ENCODE measurements at regions not wholly inside any gene's neighbourhood (a gene's known extent, or its start where the extent isn't known, plus 50 kb on each side); places are given as distances from the start of the nearest gene placed in this dataset.

GRCh38 chr13:106302843-106303242 is 232.6 kb downstream of the EFNB2 start:
- H3K36me3 Mint-ChIP-seq (ENCODE audit: low read depth): peaks cover 1% of the 10 kb centered on the region
- no peaks in the 10 kb centered on the region for H3K4me1 Mint-ChIP-seq (ENCODE audit: low read depth)
- no peak for DNase-seq (ENCODE audit: low spot score)
- H3K27me3 Mint-ChIP-seq (ENCODE audit: low read depth): no peaks in the 10 kb centered on the region
- TF ChIP-seq CTCF (IDR thresholded peaks at IDR 0.05): no peak
- no peak overlapping the region for H3K4me3 Mint-ChIP-seq (ENCODE audit: unreplicated experiment)
- peaks cover 34% of the 10 kb centered on the region for H3K9me3 Mint-ChIP-seq (ENCODE audit: low read depth)
- no peak overlapping the region for H3K27ac Mint-ChIP-seq (ENCODE audit: unreplicated experiment)

GRCh38 chr13:106302011-106302410 is 233.5 kb downstream of the EFNB2 start:
- TF ChIP-seq CTCF (IDR thresholded peaks at IDR 0.05): no peak

GRCh38 chr13:106299621-106300020 is 235.8 kb downstream of the EFNB2 start:
- H3K27ac Mint-ChIP-seq (ENCODE audit: unreplicated experiment): no peak overlapping the region
- TF ChIP-seq CTCF (IDR thresholded peaks at IDR 0.05): no peak
- H3K4me1 Mint-ChIP-seq (ENCODE audit: low read depth): no peaks in the 10 kb centered on the region
- no peak for DNase-seq (ENCODE audit: low spot score)
- no peak overlapping the region for H3K4me3 Mint-ChIP-seq (ENCODE audit: unreplicated experiment)
- H3K36me3 Mint-ChIP-seq (ENCODE audit: low read depth): peaks cover 1% of the 10 kb centered on the region
- no peaks in the 10 kb centered on the region for H3K27me3 Mint-ChIP-seq (ENCODE audit: low read depth)
- peaks cover 23% of the 10 kb centered on the region for H3K9me3 Mint-ChIP-seq (ENCODE audit: low read depth)

More at GRCh38 chr13:106302011-106302410, 233.5 kb downstream of the EFNB2 start:
- DNase-seq (ENCODE audit: low spot score): no peak
- H3K4me3 Mint-ChIP-seq (ENCODE audit: unreplicated experiment): no peak overlapping the region
- H3K36me3 Mint-ChIP-seq (ENCODE audit: low read depth): peaks cover 1% of the 10 kb centered on the region
- no peaks in the 10 kb centered on the region for H3K27me3 Mint-ChIP-seq (ENCODE audit: low read depth)
- H3K9me3 Mint-ChIP-seq (ENCODE audit: low read depth): peaks cover 31% of the 10 kb centered on the region
- H3K27ac Mint-ChIP-seq (ENCODE audit: unreplicated experiment): no peak overlapping the region
- H3K4me1 Mint-ChIP-seq (ENCODE audit: low read depth): no peaks in the 10 kb centered on the region

GRCh38 chr13:106297283-106297682 is 238.2 kb downstream of the EFNB2 start:
- Mint-ChIP-seq H3K4me1 (ENCODE audit: low read depth) (no peaks in the 10 kb centered on the region), H3K9me3 (ENCODE audit: low read depth) (peaks cover 5% of the 10 kb centered on the region), H3K4me3 (ENCODE audit: unreplicated experiment) (no peak overlapping the region), H3K27ac (ENCODE audit: unreplicated experiment) (no peak overlapping the region), H3K27me3 (ENCODE audit: low read depth) (no peaks in the 10 kb centered on the region), H3K36me3 (ENCODE audit: low read depth) (no peaks in the 10 kb centered on the region)
- TF ChIP-seq CTCF (IDR thresholded peaks at IDR 0.05): no peak
- no peak for DNase-seq (ENCODE audit: low spot score)

- TF ChIP-seq CTCF (IDR thresholded peaks at IDR 0.05): no peak
- H3K36me3 Mint-ChIP-seq (ENCODE audit: low read depth): no peaks in the 10 kb centered on the region
- H3K27ac Mint-ChIP-seq (ENCODE audit: unreplicated experiment): no peak overlapping the region
- H3K27me3 Mint-ChIP-seq (ENCODE audit: low read depth): no peaks in the 10 kb centered on the region
- DNase-seq (ENCODE audit: low spot score): no peak
- no peaks in the 10 kb centered on the region for H3K4me1 Mint-ChIP-seq (ENCODE audit: low read depth)
- no peak overlapping the region for H3K4me3 Mint-ChIP-seq (ENCODE audit: unreplicated experiment)
- peaks cover 5% of the 10 kb centered on the region for H3K9me3 Mint-ChIP-seq (ENCODE audit: low read depth)
Measured at GRCh38 chr13:106296723-106297122, 238.7 kb downstream of the EFNB2 start.

All from chondrocyte (in vitro differentiated cells).